NCI-H526 (cell line): ENCODE measurements at regions not wholly inside any gene's neighbourhood (a gene's known extent, or its start where the extent isn't known, plus 50 kb on each side); places are given as distances from the start of the nearest gene placed in this dataset.

ENCODE experiments used
- DNase-seq, 2 experiments: peaks; one replicate each; lab custom pipeline; 2025; lab: John Stamatoyannopoulos, UW

GRCh38 chr11:70848243-70848750 is 404.1 kb downstream of the SHANK2 start:
- DNase-seq: no peak

GRCh38 chr11:70849031-70849430 is 403.3 kb downstream of the SHANK2 start:
- DNase-seq: no peak

GRCh38 chr11:70851308-70851707 is 401.1 kb downstream of the SHANK2 start:
- no peak for DNase-seq

GRCh38 chr11:70851907-70852306 is 400.5 kb downstream of the SHANK2 start:
- no peak for DNase-seq

- DNase-seq: no peak
Observed at GRCh38 chr11:70853068-70853769, 399.2 kb downstream of the SHANK2 start.

- no peak for DNase-seq
Observed at GRCh38 chr11:70853770-70854108, 398.6 kb downstream of the SHANK2 start.

- no peak for DNase-seq
Observed at GRCh38 chr11:70854201-70854600, 398.2 kb downstream of the SHANK2 start.

GRCh38 chr11:70854901-70855556 is 397.3 kb downstream of the SHANK2 start:
- peak in 1 of 2 experiments; percentile 40 for DNase-seq

- no peak for DNase-seq
Observed at GRCh38 chr11:70857894-70858293, 394.5 kb downstream of the SHANK2 start.

GRCh38 chr11:70859180-70859579 is 393.2 kb downstream of the SHANK2 start:
- DNase-seq: no peak

- no peak for DNase-seq
Observed at GRCh38 chr11:70860888-70861287, 391.5 kb downstream of the SHANK2 start.

GRCh38 chr11:70861559-70861958 is 390.8 kb downstream of the SHANK2 start:
- DNase-seq: no peak

- no peak for DNase-seq
Observed at GRCh38 chr11:70862093-70862492, 390.3 kb downstream of the SHANK2 start.

- no peak for DNase-seq
Observed at GRCh38 chr11:70863186-70863585, 389.2 kb downstream of the SHANK2 start.

- no peak for DNase-seq
Observed at GRCh38 chr11:70863993-70864392, 388.4 kb downstream of the SHANK2 start.

GRCh38 chr11:70865356-70865755 is 387.0 kb downstream of the SHANK2 start:
- DNase-seq: no peak

- DNase-seq: no peak
Observed at GRCh38 chr11:70866834-70867233, 385.5 kb downstream of the SHANK2 start.

- no peak for DNase-seq
Observed at GRCh38 chr11:70867281-70868047, 384.9 kb downstream of the SHANK2 start.

- DNase-seq: no peak
Observed at GRCh38 chr11:70868341-70868885, 384.0 kb downstream of the SHANK2 start.

GRCh38 chr11:70869054-70869453 is 383.3 kb downstream of the SHANK2 start:
- DNase-seq: no peak

GRCh38 chr11:70871881-70872280 is 380.5 kb downstream of the SHANK2 start:
- peak; percentile 16 to 34 for DNase-seq

GRCh38 chr11:70872299-70872698 is 380.1 kb downstream of the SHANK2 start:
- no peak for DNase-seq
